ENCODE measurements at regions not wholly inside any gene's neighbourhood (a gene's known extent, or its start where the extent isn't known, plus 50 kb on each side); places are given as distances from the start of the nearest gene placed in this dataset.

DNA sequence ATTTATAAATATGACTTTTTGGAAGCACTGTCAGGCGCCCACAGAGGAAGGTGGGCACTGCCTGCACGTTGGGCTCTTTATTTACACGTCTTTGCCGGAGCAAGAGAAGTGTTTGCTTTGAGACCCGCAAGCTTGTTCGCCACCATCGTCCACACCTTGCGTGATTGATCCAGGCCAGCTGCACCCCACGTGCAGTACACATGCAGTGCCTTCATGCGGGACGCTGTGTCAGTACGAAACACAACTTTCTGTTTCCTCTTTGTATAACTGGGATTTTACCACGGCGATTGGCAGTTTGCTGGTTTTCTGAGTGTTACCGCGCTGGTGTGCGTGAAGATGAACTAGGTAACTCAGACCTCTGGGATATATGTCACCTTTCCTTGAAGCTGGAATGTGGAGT lies 571.0 kb upstream of the SALL3 start:
- DNase-seq, result no peak
- no peak overlapping the region for H3K4me3 ChIP-seq
- H3K27ac ChIP-seq, result no peak overlapping the region
- H3K27me3 ChIP-seq (ENCODE audit: low read depth), result no peaks in the 10 kb centered on the region
- no peaks in the 10 kb centered on the region for H3K4me1 ChIP-seq
- no peak for TF ChIP-seq CTCF (IDR thresholded peaks at IDR 0.05)
- H3K9me3 ChIP-seq, result no peaks in the 10 kb centered on the region
- no peak for ATAC-seq
- intact Hi-C loops (cut with DNase I), result no loop called here
- H3K36me3 ChIP-seq, result no peaks in the 10 kb centered on the region

- intact Hi-C loops (cut with DNase I), result no loop called here
- no peak for TF ChIP-seq CTCF (IDR thresholded peaks at IDR 0.05)
- DNase-seq, result no peak
- no peaks in the 10 kb centered on the region for H3K36me3 ChIP-seq
- no peaks in the 10 kb centered on the region for H3K4me1 ChIP-seq
- no peaks in the 10 kb centered on the region for H3K9me3 ChIP-seq
- no peak for ATAC-seq
- H3K27me3 ChIP-seq (ENCODE audit: low read depth), result no peaks in the 10 kb centered on the region
- no peak overlapping the region for H3K27ac ChIP-seq
- H3K4me3 ChIP-seq, result no peak overlapping the region
Observed at GRCh38 chr18:78410094-78410786, 569.4 kb upstream of the SALL3 start.

GRCh38 chr18:78411539-78411938 lies 568.1 kb upstream of the SALL3 start:
- no peak for TF ChIP-seq CTCF (IDR thresholded peaks at IDR 0.05)
- no peaks in the 10 kb centered on the region for H3K4me1 ChIP-seq
- intact Hi-C loops (cut with DNase I), result no loop called here

DNA sequence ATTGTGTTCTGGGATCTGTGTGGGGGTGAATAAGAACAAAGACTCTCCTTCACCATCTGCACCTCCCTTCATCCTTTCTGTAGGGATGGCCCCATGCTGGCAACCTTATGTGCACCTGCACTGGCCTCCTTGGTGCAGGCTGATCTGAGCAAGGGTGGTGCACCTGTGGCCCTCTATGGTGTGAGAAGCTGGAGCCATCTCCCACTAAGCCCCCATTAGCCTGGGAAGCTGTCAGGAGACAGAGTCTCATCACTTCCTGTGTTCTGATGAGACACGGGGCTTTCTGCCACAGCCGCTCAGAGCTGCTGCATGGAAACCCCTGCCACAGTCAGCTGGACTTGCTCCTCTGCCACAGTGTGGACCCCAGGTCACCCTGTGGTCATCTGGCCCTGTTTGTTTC lies 565.3 kb upstream of the SALL3 start:
- intact Hi-C loops (cut with DNase I), result no loop called here
- no peak for ATAC-seq

More at GRCh38 chr18:78411539-78411938, 568.1 kb upstream of the SALL3 start:
- Histone ChIP-seq H3K36me3 (no peaks in the 10 kb centered on the region), H3K9me3 (no peaks in the 10 kb centered on the region), H3K4me3 (no peak overlapping the region), H3K27ac (no peak overlapping the region), H3K27me3 (ENCODE audit: low read depth) (no peaks in the 10 kb centered on the region)
- DNase-seq (no peak), ATAC-seq (no peak)

GRCh38 chr18:78416853-78417252 lies 562.8 kb upstream of the SALL3 start:
- Histone ChIP-seq H3K9me3 (no peaks in the 10 kb centered on the region), H3K4me1 (no peaks in the 10 kb centered on the region), H3K4me3 (no peak overlapping the region), H3K36me3 (no peaks in the 10 kb centered on the region), H3K27me3 (ENCODE audit: low read depth) (no peaks in the 10 kb centered on the region), H3K27ac (no peak overlapping the region)
- intact Hi-C loops (cut with DNase I), result no loop called here
- ATAC-seq (no peak), DNase-seq (no peak)
- TF ChIP-seq CTCF (IDR thresholded peaks at IDR 0.05), result no peak

More for the DNA sequence above, 565.3 kb upstream of the SALL3 start:
- no peak for DNase-seq
- TF ChIP-seq CTCF (IDR thresholded peaks at IDR 0.05), result no peak
- Histone ChIP-seq H3K27ac (no peak overlapping the region), H3K27me3 (ENCODE audit: low read depth) (no peaks in the 10 kb centered on the region), H3K36me3 (no peaks in the 10 kb centered on the region), H3K4me3 (no peak overlapping the region), H3K9me3 (no peaks in the 10 kb centered on the region), H3K4me1 (no peaks in the 10 kb centered on the region)

All from lower lobe of right lung (tissue), 2 donors.